MM.1S (cell line): ENCODE measurements at regions not wholly inside any gene's neighbourhood (a gene's known extent, or its start where the extent isn't known, plus 50 kb on each side); places are given as distances from the start of the nearest gene placed in this dataset.

Experiments used
- DNase-seq: peaks from one replicate; pipeline ENCODE4 v3.0.0-alpha.2; 2015
- H2AFZ ChIP-seq: fragments of 300-600 bp; sonication (generic); 2 replicates; pipeline ENCODE4 v1.6.0; 2016; ENCODE audit warnings: antibody characterized with exemption, low read length
- H3F3A ChIP-seq: fragments of 300-600 bp; sonication (generic); 2 replicates; pipeline ENCODE4 v1.6.1; 2016; ENCODE audit warnings: mild to moderate bottlenecking, antibody characterized with exemption, low read length, moderate library complexity, mixed read lengths; ENCODE audit not compliant: insufficient read depth
- H3K27ac ChIP-seq: fragments of 300-600 bp; sonication (generic); 2 replicates; pipeline ENCODE4 v1.5.1; 2016; ENCODE audit warnings: mild to moderate bottlenecking, low read length
- H3K27me3 ChIP-seq: fragments of 300-600 bp; sonication (generic); replicated peaks from 2 replicates; pipeline ENCODE4 v1.6.0; 2016; ENCODE audit warnings: low read length; ENCODE audit not compliant: insufficient read depth
- H3K36me3 ChIP-seq: fragments of 300-600 bp; sonication (generic); replicated peaks from 2 replicates; pipeline ENCODE4 v1.6.1; 2016; ENCODE audit warnings: mild to moderate bottlenecking, low read length, mixed read lengths; ENCODE audit not compliant: insufficient read depth
- H3K4me1 ChIP-seq: fragments of 300-600 bp; sonication (generic); 2 replicates; pipeline ENCODE4 v1.6.1; 2016; ENCODE audit warnings: low read length, mixed read lengths
- H3K4me2 ChIP-seq: fragments of 300-600 bp; sonication (generic); 2 replicates; pipeline ENCODE4 v1.6.0; 2016; ENCODE audit warnings: low read depth, low read length
- H3K4me3 ChIP-seq: fragments of 300-600 bp; sonication (generic); 2 replicates; pipeline ENCODE4 v1.5.1; 2016; ENCODE audit warnings: low read length, mixed read lengths
- H3K79me2 ChIP-seq: fragments of 300-600 bp; sonication (generic); 2 replicates; pipeline ENCODE4 v1.6.1; 2016; ENCODE audit warnings: mixed run types, low read length, mixed read lengths
- H3K9ac ChIP-seq: fragments of 300-600 bp; sonication (generic); 2 replicates; pipeline ENCODE4 v1.6.1; 2016; ENCODE audit warnings: low read length, mixed read lengths
- H3K9me2 ChIP-seq: fragments of 300-600 bp; sonication (generic); replicated peaks from 2 replicates; pipeline ENCODE4 v1.6.1; 2016; ENCODE audit warnings: mild to moderate bottlenecking, low read length, mixed read lengths; ENCODE audit not compliant: insufficient read depth
- H3K9me3 ChIP-seq: fragments of 300-600 bp; sonication (generic); replicated peaks from 2 replicates; pipeline ENCODE4 v1.6.1; 2016; ENCODE audit warnings: mild to moderate bottlenecking, low read length, mixed read lengths; ENCODE audit not compliant: insufficient read depth
- H4K20me1 ChIP-seq: fragments of 300-600 bp; sonication (generic); 2 replicates; pipeline ENCODE4 v1.6.1; 2016; ENCODE audit warnings: mild to moderate bottlenecking, low read length, moderate library complexity, mixed read lengths; ENCODE audit not compliant: insufficient read depth
- CTCF ChIP-seq: fragments of 300-600 bp; sonication (generic); IDR thresholded peaks from 2 replicates; pipeline ENCODE4 v1.5.1; 2016; ENCODE audit warnings: antibody characterized with exemption, low read length, mixed read lengths
- EZH2 ChIP-seq: fragments of 300-600 bp; sonication (generic); optimal IDR thresholded peaks from 2 replicates; pipeline ENCODE3; 2017; ENCODE audit warnings: low read depth, mild to moderate bottlenecking, antibody characterized with exemption, low read length, mixed read lengths
- EZH2phosphoT487 ChIP-seq: fragments of 300-600 bp; sonication (generic); IDR thresholded peaks from 2 replicates; pipeline ENCODE4 v1.6.1; 2018; ENCODE audit warnings: antibody characterized with exemption, low read length

GRCh38 chr10:33532901-33533300 is 198.4 kb upstream of the NRP1 start:
- Histone ChIP-seq H3K36me3 (no peaks in the 10 kb centered on the region), H3K4me1 (no peaks in the 10 kb centered on the region), H2AFZ (no peak overlapping the region), H3K9me2 (no peaks in the 10 kb centered on the region), H3K9ac (no peak overlapping the region), H3K27ac (no peak overlapping the region), H4K20me1 (no peaks in the 10 kb centered on the region), H3K9me3 (no peaks in the 10 kb centered on the region), H3K4me2 (no peak overlapping the region), H3K79me2 (no peaks in the 10 kb centered on the region), H3K27me3 (no peaks in the 10 kb centered on the region), H3K4me3 (no peak overlapping the region), H3F3A (no peaks in the 10 kb centered on the region)
- no peak for DNase-seq
- TF ChIP-seq EZH2phosphoT487 (no peak), EZH2 (no peak), CTCF (no peak)

- Histone ChIP-seq H3K27ac (no peak overlapping the region), H3F3A (no peaks in the 10 kb centered on the region), H3K9me2 (no peaks in the 10 kb centered on the region), H3K9me3 (no peaks in the 10 kb centered on the region), H3K27me3 (no peaks in the 10 kb centered on the region), H3K4me2 (no peak overlapping the region), H3K79me2 (no peaks in the 10 kb centered on the region), H3K36me3 (no peaks in the 10 kb centered on the region), H3K4me1 (no peaks in the 10 kb centered on the region), H4K20me1 (no peaks in the 10 kb centered on the region), H3K4me3 (no peak overlapping the region), H2AFZ (no peak overlapping the region), H3K9ac (no peak overlapping the region)
- TF ChIP-seq EZH2 (no peak), CTCF (no peak), EZH2phosphoT487 (no peak)
- DNase-seq: no peak
Measured at GRCh38 chr10:33529234-33529633, 194.8 kb upstream of the NRP1 start.

GRCh38 chr10:33524966-33525365 is 190.5 kb upstream of the NRP1 start:
- no peak overlapping the region for H3K4me2 ChIP-seq
- no peaks in the 10 kb centered on the region for H3K9me3 ChIP-seq
- no peak overlapping the region for H3K9ac ChIP-seq
- no peaks in the 10 kb centered on the region for H3F3A ChIP-seq
- H2AFZ ChIP-seq: no peak overlapping the region
- H4K20me1 ChIP-seq: no peaks in the 10 kb centered on the region
- H3K27ac ChIP-seq: no peak overlapping the region
- no peak overlapping the region for H3K4me3 ChIP-seq
- TF ChIP-seq CTCF: no peak
- TF ChIP-seq EZH2phosphoT487: no peak
- TF ChIP-seq EZH2: no peak
- no peaks in the 10 kb centered on the region for H3K36me3 ChIP-seq
- no peaks in the 10 kb centered on the region for H3K79me2 ChIP-seq
- DNase-seq: no peak
- H3K4me1 ChIP-seq: no peaks in the 10 kb centered on the region
- no peaks in the 10 kb centered on the region for H3K9me2 ChIP-seq
- H3K27me3 ChIP-seq: no peaks in the 10 kb centered on the region
